ENCODE measurements at regions not wholly inside any gene's neighbourhood (a gene's known extent, or its start where the extent isn't known, plus 50 kb on each side); places are given as distances from the start of the nearest gene placed in this dataset.

- no peaks in the 10 kb centered on the region for H3K36me3 ChIP-seq (ENCODE audit: control insufficient read depth in 2 of 4, insufficient read depth in 4 of 4, low read length in 3 of 4)
- no peaks in the 10 kb centered on the region for H3K79me2 ChIP-seq (ENCODE audit: control insufficient read depth in 1 of 2, insufficient read depth in 2 of 2, low read length in 2 of 2)
- no peak overlapping the region for H2BK5ac ChIP-seq (ENCODE audit: low read depth, low read length)
- no peaks in the 10 kb centered on the region for H4K20me1 ChIP-seq (replicated peaks in 1 of 2; ENCODE audit: control insufficient read depth in 1 of 2, insufficient read depth in 2 of 2, low read length in 2 of 2)
- H3K4ac ChIP-seq (replicated peaks; ENCODE audit: insufficient read length, low read depth, low read length), result no peak overlapping the region
- ChIA-PET POLR2A (ENCODE audit: partially characterized antibody) (no interaction called here), CTCF (ENCODE audit: partially characterized antibody) (no interaction called here)
- no peak overlapping the region for H3K14ac ChIP-seq (ENCODE audit: insufficient read length)
- no peak overlapping the region for H3K4me3 ChIP-seq (ENCODE audit: extremely low read depth in 1 of 4, insufficient read depth in 2 of 4, low read depth in 3 of 4, low read length in 4 of 4)
- DNase-seq (ENCODE audit: low read depth in 1 of 2, low spot score in 2 of 2), result no peak
- 89% methylated on average over 3 of the region's 3 CpGs; no CpG with 5 or more reads in 1 of the 2 experiments for WGBS, 2 experiments (ENCODE audit: extremely low coverage in 1 of 2, insufficient coverage in 1 of 2, insufficient read length in 1 of 2, insufficient replicate concordance in 2 of 2, low coverage in 1 of 2, low lambda C conversion rate in 2 of 2, missing lambda C conversion rate in 1 of 2)
- H3K27ac ChIP-seq (ENCODE audit: low read depth, low read length), result no peak overlapping the region
- H4K91ac ChIP-seq (replicated peaks; ENCODE audit: insufficient read length, low read length), result no peak overlapping the region
- FAIRE-seq, result no peak
- no peak overlapping the region for H2BK20ac ChIP-seq (ENCODE audit: low read length)
- no peak overlapping the region for H2BK12ac ChIP-seq (ENCODE audit: low read depth, low read length)
- H3K9ac ChIP-seq (replicated peaks in 1 of 4; ENCODE audit: extremely low read depth in 1 of 4, low read depth in 3 of 4, low read length in 3 of 4), result no peak overlapping the region
- H3K23me2 ChIP-seq (ENCODE audit: low read depth, low read length), result no peaks in the 10 kb centered on the region
- no peak overlapping the region for H2BK120ac ChIP-seq (replicated peaks; ENCODE audit: low read depth, low read length)
- no peak for TF ChIP-seq BACH1 (IDR thresholded peaks at IDR 0.05; ENCODE audit: low read length)
- TF ChIP-seq MAFK (IDR thresholded peaks at IDR 0.05; ENCODE audit: low read depth, low read length), result no peak
- no peak for TF ChIP-seq SP1 (IDR thresholded peaks at IDR 0.05; ENCODE audit: low read depth, low read length)
- no peak for TF ChIP-seq E2F6 (IDR thresholded peaks at IDR 0.05)
- no peak for TF ChIP-seq ASH2L (IDR thresholded peaks at IDR 0.05; ENCODE audit: low read length)
- TF ChIP-seq KDM5A (IDR thresholded peaks at IDR 0.05; ENCODE audit: low read length), result no peak
- no peak for TF ChIP-seq FOSL1 (IDR thresholded peaks at IDR 0.05; ENCODE audit: insufficient read depth, low read depth, low read length)
- TF ChIP-seq RBBP5 (IDR thresholded peaks at IDR 0.05; ENCODE audit: borderline replicate concordance, low read depth, low read length), result no peak
- no peak for TF ChIP-seq EZH2 (IDR thresholded peaks at IDR 0.05; ENCODE audit: low read depth, low read length, severe bottlenecking)
- TF ChIP-seq POU5F1 (IDR thresholded peaks at IDR 0.05; ENCODE audit: low read depth, low read length), result no peak
- TF ChIP-seq HDAC6 (IDR thresholded peaks at IDR 0.05; ENCODE audit: low read depth, low read length), result no peak
- no peak for TF ChIP-seq SP4 (IDR thresholded peaks at IDR 0.05; ENCODE audit: low read length)
- no peak for TF ChIP-seq BRCA1 (IDR thresholded peaks at IDR 0.05; ENCODE audit: low read depth, low read length)
- no peak overlapping the region for H3K56ac ChIP-seq (replicated peaks; ENCODE audit: insufficient read length, low read depth, low read length)
- no peak overlapping the region for H2AFZ ChIP-seq (ENCODE audit: low read length)
- no peak overlapping the region for H4K5ac ChIP-seq (ENCODE audit: insufficient read length, low read depth, low read length)
- H3K27me3 ChIP-seq (replicated peaks in 1 of 4; ENCODE audit: control insufficient read depth in 3 of 4, extremely low read depth in 1 of 4, insufficient read depth in 3 of 4, low read length in 3 of 4), result no peaks in the 10 kb centered on the region
- H3K23ac ChIP-seq (ENCODE audit: insufficient read length), result no peak overlapping the region
- no peak overlapping the region for H2BK15ac ChIP-seq (ENCODE audit: low read length)
- H3K4me2 ChIP-seq (ENCODE audit: insufficient read depth in 1 of 2, low read depth in 2 of 2, low read length in 2 of 2), result no peak overlapping the region
- H3K9me3 ChIP-seq (ENCODE audit: insufficient read depth in 2 of 2, low read depth in 1 of 2, low read length in 1 of 2), result 0 out of 4 replicates have a peak, but pooled peaks cover 0 to 3% of the 10 kb centered on the region in 2 experiments
- no peaks in the 10 kb centered on the region for H3K79me1 ChIP-seq (ENCODE audit: low read depth, low read length)
- H3K18ac ChIP-seq (ENCODE audit: extremely low read depth, low read length), result no peak overlapping the region
- no peak overlapping the region for H4K8ac ChIP-seq (ENCODE audit: extremely low read depth, insufficient read depth, low read length)
- H3K4me1 ChIP-seq (replicated peaks in 1 of 4; ENCODE audit: control insufficient read depth in 3 of 4, insufficient read depth in 4 of 4, low read length in 3 of 4), result no peaks in the 10 kb centered on the region
- H2AK5ac ChIP-seq (ENCODE audit: low read depth, low read length), result no peak overlapping the region
Observed at GRCh38 chr10:33623669-33624068, 289.2 kb upstream of the NRP1 start.

Measured in H1 (cell line).